PC-3 (cell line): ENCODE measurements at regions not wholly inside any gene's neighbourhood (a gene's known extent, or its start where the extent isn't known, plus 50 kb on each side); places are given as distances from the start of the nearest gene placed in this dataset.

Experiments used
- EZH2 ChIP-seq: fragments of 300-600 bp; sonication (generic); IDR thresholded peaks from one replicate; pipeline ENCODE4 v1.6.1; 2017; ENCODE audit warnings: antibody characterized with exemption, mild to moderate bottlenecking, low read length; ENCODE audit not compliant: unreplicated experiment
- TF ChIP-seq, protein P1 (sequence below): fragments of 300-600 bp; sonication (generic); conservative IDR thresholded peaks from 2 replicates; pipeline ENCODE4 v1.5.1; 2017; ENCODE audit warnings: antibody characterized with exemption, low read depth, mild to moderate bottlenecking, low read length

DNA sequence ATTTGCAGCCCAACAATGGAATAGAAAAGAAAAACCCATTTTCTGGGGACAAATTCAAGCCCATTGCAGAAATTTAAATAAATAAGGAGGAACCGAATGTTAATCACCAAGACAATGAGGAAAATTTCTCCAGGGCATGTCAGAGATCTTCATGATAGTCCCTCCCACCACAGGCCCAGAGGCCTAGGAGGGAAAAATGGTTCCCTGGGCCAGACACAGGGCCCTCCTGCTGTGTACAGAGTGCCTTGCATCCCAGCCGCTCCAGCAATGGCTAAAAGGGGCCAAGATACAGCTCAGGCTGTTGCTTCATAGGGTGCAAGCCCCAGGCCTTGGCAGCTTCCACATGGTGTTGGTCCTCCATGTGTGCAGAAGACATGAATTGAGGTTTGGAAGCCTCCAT, 73.4 kb upstream of the FOXE1 start:
- TF ChIP-seq, protein P1, sequence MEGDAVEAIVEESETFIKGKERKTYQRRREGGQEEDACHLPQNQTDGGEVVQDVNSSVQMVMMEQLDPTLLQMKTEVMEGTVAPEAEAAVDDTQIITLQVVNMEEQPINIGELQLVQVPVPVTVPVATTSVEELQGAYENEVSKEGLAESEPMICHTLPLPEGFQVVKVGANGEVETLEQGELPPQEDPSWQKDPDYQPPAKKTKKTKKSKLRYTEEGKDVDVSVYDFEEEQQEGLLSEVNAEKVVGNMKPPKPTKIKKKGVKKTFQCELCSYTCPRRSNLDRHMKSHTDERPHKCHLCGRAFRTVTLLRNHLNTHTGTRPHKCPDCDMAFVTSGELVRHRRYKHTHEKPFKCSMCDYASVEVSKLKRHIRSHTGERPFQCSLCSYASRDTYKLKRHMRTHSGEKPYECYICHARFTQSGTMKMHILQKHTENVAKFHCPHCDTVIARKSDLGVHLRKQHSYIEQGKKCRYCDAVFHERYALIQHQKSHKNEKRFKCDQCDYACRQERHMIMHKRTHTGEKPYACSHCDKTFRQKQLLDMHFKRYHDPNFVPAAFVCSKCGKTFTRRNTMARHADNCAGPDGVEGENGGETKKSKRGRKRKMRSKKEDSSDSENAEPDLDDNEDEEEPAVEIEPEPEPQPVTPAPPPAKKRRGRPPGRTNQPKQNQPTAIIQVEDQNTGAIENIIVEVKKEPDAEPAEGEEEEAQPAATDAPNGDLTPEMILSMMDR: no peak
- TF ChIP-seq EZH2: no peak
